Lower lobe of right lung (tissue), 2 donors: ENCODE measurements at regions not wholly inside any gene's neighbourhood (a gene's known extent, or its start where the extent isn't known, plus 50 kb on each side); places are given as distances from the start of the nearest gene placed in this dataset.

Source experiments
- ATAC-seq, 2 donors: fragments of 200-7000 bp; cut with Tn5 transposase; one replicate each; pipeline ENCODE4 v1.9.1; 2020 to 2022; ENCODE audit warnings: mild to moderate bottlenecking in 2 of 2, moderate library complexity in 2 of 2
- DNase-seq: peaks from one replicate; pipeline ENCODE4 v3.0.0-alpha.2; 2020
- H3K27ac ChIP-seq: fragments of 200-600 bp; one replicate; pipeline ENCODE4 v1.8.0; 2022
- H3K27me3 ChIP-seq: fragments of 200-600 bp; one replicate; pipeline ENCODE4 v1.8.0; 2022; ENCODE audit warnings: low read depth
- H3K36me3 ChIP-seq: fragments of 200-600 bp; one replicate; pipeline ENCODE4 v1.8.0; 2022; ENCODE audit warnings: mild to moderate bottlenecking
- H3K4me1 ChIP-seq: fragments of 200-600 bp; one replicate; pipeline ENCODE4 v1.8.0; 2022
- H3K4me3 ChIP-seq: fragments of 200-600 bp; one replicate; pipeline ENCODE4 v1.8.0; 2022; ENCODE audit warnings: mild to moderate bottlenecking
- H3K9me3 ChIP-seq: fragments of 200-600 bp; one replicate; pipeline ENCODE4 v1.8.0; 2022
- intact Hi-C: fragments of 100-400 bp; cut with DNase I; formaldehyde crosslinking; loops from one replicate; pipeline ENCODE4 v1.11.0; 2022
- TF ChIP-seq, protein P1 (sequence below): fragments of 200-600 bp; IDR thresholded peaks from one replicate; pipeline ENCODE4 v1.8.0; 2022; ENCODE audit warnings: antibody characterized with exemption, mild to moderate bottlenecking
- donor health status: DM: no; HTN: yes; CAD: no; lungs with severe emphysema.

- H3K4me3 ChIP-seq: no peak overlapping the region
- no peak for DNase-seq
- no peak for ATAC-seq
- intact Hi-C loops: no loop called here
- no peaks in the 10 kb centered on the region for H3K36me3 ChIP-seq
- no peaks in the 10 kb centered on the region for H3K27me3 ChIP-seq
- H3K4me1 ChIP-seq: no peaks in the 10 kb centered on the region
- no peaks in the 10 kb centered on the region for H3K9me3 ChIP-seq
- TF ChIP-seq, protein P1, sequence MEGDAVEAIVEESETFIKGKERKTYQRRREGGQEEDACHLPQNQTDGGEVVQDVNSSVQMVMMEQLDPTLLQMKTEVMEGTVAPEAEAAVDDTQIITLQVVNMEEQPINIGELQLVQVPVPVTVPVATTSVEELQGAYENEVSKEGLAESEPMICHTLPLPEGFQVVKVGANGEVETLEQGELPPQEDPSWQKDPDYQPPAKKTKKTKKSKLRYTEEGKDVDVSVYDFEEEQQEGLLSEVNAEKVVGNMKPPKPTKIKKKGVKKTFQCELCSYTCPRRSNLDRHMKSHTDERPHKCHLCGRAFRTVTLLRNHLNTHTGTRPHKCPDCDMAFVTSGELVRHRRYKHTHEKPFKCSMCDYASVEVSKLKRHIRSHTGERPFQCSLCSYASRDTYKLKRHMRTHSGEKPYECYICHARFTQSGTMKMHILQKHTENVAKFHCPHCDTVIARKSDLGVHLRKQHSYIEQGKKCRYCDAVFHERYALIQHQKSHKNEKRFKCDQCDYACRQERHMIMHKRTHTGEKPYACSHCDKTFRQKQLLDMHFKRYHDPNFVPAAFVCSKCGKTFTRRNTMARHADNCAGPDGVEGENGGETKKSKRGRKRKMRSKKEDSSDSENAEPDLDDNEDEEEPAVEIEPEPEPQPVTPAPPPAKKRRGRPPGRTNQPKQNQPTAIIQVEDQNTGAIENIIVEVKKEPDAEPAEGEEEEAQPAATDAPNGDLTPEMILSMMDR: no peak
- H3K27ac ChIP-seq: no peak overlapping the region
These were observed 290.0 kb downstream of the PAX1 start for GRCh38 chr20:21995461-21995860.

DNA sequence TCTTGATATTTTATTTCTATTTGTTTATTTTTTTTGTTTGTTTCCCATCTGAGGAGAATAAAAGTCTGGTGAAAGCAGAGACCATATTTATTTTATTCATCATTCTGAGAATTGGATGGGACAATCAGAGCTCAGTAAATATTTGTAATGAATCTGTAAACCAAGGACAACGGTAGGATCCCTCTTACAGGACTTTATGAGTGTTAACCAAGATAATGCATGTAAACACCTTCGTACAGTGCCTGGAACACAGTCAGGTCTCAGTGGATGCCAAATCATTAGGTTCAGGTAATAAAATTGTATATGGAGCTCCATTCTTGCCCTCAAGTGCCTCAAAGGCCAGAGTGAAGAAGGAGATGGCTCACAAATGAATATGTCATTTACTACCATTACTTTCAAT is 288.7 kb downstream of the PAX1 start:
- no peak overlapping the region for H3K27ac ChIP-seq
- DNase-seq (no peak), ATAC-seq (no peak)
- no peaks in the 10 kb centered on the region for H3K9me3 ChIP-seq
- intact Hi-C loops: no loop called here
- no peak overlapping the region for H3K4me3 ChIP-seq
- no peaks in the 10 kb centered on the region for H3K27me3 ChIP-seq
- no peaks in the 10 kb centered on the region for H3K36me3 ChIP-seq
- TF ChIP-seq, protein P1: no peak
- no peaks in the 10 kb centered on the region for H3K4me1 ChIP-seq

GRCh38 chr20:21982559-21982958 is 277.1 kb downstream of the PAX1 start:
- intact Hi-C loops: no loop called here
- no peak for ATAC-seq
- DNase-seq: no peak

DNA sequence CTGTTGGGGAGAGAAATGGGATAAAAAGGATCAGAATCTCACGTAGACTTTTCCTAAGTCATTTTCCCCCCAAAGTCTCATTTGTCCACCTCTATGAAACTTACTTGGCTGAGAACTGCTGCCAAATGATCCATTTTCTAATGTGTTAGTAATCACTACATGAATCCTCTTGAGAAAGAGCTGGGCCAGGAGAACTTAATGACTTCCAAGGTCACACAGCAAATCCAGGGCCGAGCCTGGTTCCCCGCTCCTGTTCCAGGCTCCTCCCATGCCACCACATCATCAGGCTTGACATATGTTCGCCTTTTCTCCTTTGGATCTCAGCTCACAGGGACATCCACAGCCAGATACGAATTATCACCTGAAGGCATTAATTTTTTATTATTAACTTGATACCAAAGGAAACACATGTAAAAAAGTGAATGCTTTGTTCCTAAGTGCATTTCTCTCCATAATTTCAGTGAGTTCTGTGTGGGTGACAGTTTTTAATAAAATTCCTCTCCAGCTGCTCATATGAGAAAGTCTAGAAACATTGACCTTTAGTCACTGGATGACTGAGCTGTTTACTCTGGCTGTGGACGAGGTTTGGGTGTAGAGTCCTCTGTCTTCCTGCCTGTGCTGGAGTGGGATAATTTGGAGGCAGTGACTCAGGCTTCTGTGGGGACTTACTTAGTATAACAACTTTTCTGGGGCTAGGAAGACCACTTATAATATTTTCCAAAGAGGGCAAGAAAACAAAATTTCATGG is 276.3 kb downstream of the PAX1 start:
- Histone ChIP-seq H3K9me3 (no peaks in the 10 kb centered on the region), H3K36me3 (no peaks in the 10 kb centered on the region), H3K27me3 (no peaks in the 10 kb centered on the region), H3K4me1 (no peaks in the 10 kb centered on the region), H3K4me3 (no peak overlapping the region), H3K27ac (no peak overlapping the region)
- no peak for ATAC-seq
- DNase-seq: no peak
- TF ChIP-seq, protein P1: no peak
- intact Hi-C loops: no loop called here

More at GRCh38 chr20:21982559-21982958, 277.1 kb downstream of the PAX1 start:
- Histone ChIP-seq H3K27me3 (no peaks in the 10 kb centered on the region), H3K9me3 (no peaks in the 10 kb centered on the region), H3K4me3 (no peak overlapping the region), H3K4me1 (no peaks in the 10 kb centered on the region), H3K36me3 (no peaks in the 10 kb centered on the region), H3K27ac (no peak overlapping the region)
- TF ChIP-seq, protein P1: no peak

GRCh38 chr20:21981179-21981578 is 275.7 kb downstream of the PAX1 start:
- Histone ChIP-seq H3K9me3 (no peaks in the 10 kb centered on the region), H3K27ac (no peak overlapping the region), H3K27me3 (no peaks in the 10 kb centered on the region), H3K4me1 (no peaks in the 10 kb centered on the region), H3K4me3 (no peak overlapping the region), H3K36me3 (no peaks in the 10 kb centered on the region)
- ATAC-seq (no peak), DNase-seq (no peak)
- intact Hi-C loops: no loop called here
- TF ChIP-seq, protein P1: no peak
